ENCODE measurements at regions not wholly inside any gene's neighbourhood (a gene's known extent, or its start where the extent isn't known, plus 50 kb on each side); places are given as distances from the start of the nearest gene placed in this dataset.
A peak's percentile ranks its signal among the peaks of the same experiment; 100 is the strongest.

DNA sequence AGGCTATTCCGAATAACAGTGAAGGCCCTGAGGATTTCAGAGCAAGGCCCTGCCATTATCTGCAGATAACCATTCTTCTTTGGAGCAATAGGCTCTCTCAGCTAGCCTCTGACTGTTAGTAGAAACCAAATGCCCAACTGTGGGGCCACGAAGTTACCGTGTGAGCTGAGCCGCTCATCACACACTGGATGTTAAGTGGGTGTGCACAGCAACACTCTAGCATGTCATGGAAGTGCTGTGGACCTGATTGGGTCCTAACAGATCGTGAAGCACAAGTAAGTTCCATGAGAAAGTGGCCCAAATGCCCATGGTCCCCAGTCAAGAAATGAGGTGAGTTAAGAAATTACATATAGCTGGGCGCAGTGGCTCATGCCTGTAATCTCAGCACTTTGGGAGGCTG, 190.4 kb downstream of the ALG10 start:
- Histone ChIP-seq H3K27me3 (ENCODE audit: control insufficient read depth, insufficient read depth, low read length) (no peaks in the 10 kb centered on the region), H3K36me3 (ENCODE audit: control insufficient read depth, insufficient read depth, low read length) (no peaks in the 10 kb centered on the region), H3K4me3 (ENCODE audit: low read depth, low read length) (no peak overlapping the region)
- DNase-seq (ENCODE audit: low read depth) (no peak), FAIRE-seq (no peak)
- TF ChIP-seq, protein P1, sequence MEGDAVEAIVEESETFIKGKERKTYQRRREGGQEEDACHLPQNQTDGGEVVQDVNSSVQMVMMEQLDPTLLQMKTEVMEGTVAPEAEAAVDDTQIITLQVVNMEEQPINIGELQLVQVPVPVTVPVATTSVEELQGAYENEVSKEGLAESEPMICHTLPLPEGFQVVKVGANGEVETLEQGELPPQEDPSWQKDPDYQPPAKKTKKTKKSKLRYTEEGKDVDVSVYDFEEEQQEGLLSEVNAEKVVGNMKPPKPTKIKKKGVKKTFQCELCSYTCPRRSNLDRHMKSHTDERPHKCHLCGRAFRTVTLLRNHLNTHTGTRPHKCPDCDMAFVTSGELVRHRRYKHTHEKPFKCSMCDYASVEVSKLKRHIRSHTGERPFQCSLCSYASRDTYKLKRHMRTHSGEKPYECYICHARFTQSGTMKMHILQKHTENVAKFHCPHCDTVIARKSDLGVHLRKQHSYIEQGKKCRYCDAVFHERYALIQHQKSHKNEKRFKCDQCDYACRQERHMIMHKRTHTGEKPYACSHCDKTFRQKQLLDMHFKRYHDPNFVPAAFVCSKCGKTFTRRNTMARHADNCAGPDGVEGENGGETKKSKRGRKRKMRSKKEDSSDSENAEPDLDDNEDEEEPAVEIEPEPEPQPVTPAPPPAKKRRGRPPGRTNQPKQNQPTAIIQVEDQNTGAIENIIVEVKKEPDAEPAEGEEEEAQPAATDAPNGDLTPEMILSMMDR (IDR thresholded peaks at IDR 0.05; ENCODE audit: insufficient read depth, low read length, severe bottlenecking) = no peak

DNA sequence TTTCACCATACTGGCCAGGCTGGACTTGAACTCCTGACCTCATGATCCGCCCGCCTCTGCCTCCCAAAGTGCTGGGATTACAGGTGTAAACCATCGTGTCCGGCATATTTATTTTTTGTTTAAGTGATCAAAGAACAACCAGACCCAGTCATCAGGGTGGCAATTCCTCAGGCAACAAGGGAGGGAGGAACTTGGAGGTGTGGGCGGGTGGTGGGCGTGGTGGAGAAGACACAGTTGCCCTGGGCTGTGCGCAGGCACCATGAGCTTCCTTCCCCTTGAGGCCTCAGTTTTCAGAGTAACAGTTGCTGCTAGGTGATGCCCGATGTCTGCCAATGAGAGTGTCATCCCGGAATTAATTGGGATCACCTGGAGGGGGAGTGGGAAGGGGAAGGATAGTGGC, 191.7 kb downstream of the ALG10 start:
- no peak for DNase-seq (ENCODE audit: low read depth)
- Histone ChIP-seq H3K36me3 (ENCODE audit: control insufficient read depth, insufficient read depth, low read length) (no peaks in the 10 kb centered on the region), H3K4me3 (ENCODE audit: low read depth, low read length) (no peak overlapping the region), H3K27me3 (ENCODE audit: control insufficient read depth, insufficient read depth, low read length) (no peaks in the 10 kb centered on the region)
- peak; percentile 94 for FAIRE-seq
- TF ChIP-seq, protein P1 (IDR thresholded peaks at IDR 0.05; ENCODE audit: insufficient read depth, low read length, severe bottlenecking) = no peak

DNA sequence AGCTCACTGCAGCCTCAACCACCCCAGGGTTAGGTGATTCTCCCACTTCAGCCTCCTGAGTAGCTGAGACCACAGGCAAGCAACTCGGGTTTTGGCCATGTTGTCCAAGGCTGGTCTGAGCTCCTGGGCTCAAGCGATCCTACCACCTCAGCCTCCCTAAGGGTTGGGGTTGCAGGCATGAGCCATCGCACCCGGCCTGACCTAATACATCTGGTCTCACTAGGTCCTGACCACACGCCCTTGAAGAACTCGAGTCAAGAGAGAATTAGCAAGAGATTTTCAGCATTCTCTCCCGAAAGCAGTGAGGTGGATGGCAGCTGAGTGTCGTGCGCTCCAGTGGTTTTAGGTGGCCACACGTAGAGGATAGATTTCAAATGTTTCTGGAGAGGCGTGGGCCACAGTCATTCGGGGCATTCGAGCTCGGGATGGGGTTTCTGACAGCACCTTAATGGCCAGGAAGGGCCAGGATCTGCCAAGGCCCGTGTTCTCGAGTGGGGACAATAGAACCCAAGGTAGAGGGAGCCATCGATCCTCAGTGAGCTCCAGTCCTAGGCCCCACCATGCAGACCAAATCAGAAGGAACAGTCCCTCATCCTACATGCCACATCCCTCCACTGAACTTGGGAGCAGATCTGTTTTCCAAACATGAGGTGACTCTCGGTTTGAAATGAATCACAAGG, 193.1 kb downstream of the ALG10 start:
- peak; percentile 13 for FAIRE-seq

DNA sequence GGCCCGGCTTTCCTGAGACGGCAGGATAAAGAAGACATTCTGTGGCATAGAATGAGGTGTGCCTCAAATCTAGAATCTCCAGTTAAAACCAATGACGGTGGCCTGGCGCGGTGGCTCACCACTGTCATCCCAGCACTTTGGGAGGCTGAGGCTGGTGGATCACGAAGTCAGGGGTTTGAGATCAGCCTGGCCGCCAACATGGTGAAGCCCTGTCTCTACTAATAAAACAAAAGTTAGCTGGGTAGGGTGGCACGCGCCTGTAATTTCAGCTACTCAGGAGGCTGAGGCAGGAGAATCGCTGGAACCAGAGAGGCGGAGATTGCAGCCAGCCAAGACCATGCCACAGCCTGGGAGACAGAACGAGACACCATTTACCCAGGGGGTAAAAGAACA, 193.6 kb downstream of the ALG10 start:
- TF ChIP-seq, protein P1 (IDR thresholded peaks at IDR 0.05; ENCODE audit: insufficient read depth, low read length, severe bottlenecking) = no peak
- DNase-seq (ENCODE audit: low read depth) (no peak), FAIRE-seq (no peak)
- Histone ChIP-seq H3K36me3 (ENCODE audit: control insufficient read depth, insufficient read depth, low read length) (no peaks in the 10 kb centered on the region), H3K4me3 (ENCODE audit: low read depth, low read length) (no peak overlapping the region), H3K27me3 (ENCODE audit: control insufficient read depth, insufficient read depth, low read length) (no peaks in the 10 kb centered on the region)

More for the DNA sequence above, 193.1 kb downstream of the ALG10 start:
- Histone ChIP-seq H3K36me3 (ENCODE audit: control insufficient read depth, insufficient read depth, low read length) (no peaks in the 10 kb centered on the region), H3K4me3 (ENCODE audit: low read depth, low read length) (no peak overlapping the region), H3K27me3 (ENCODE audit: control insufficient read depth, insufficient read depth, low read length) (no peaks in the 10 kb centered on the region)
- TF ChIP-seq, protein P1 (IDR thresholded peaks at IDR 0.05; ENCODE audit: insufficient read depth, low read length, severe bottlenecking) = no peak
- no peak for DNase-seq (ENCODE audit: low read depth)

DNA sequence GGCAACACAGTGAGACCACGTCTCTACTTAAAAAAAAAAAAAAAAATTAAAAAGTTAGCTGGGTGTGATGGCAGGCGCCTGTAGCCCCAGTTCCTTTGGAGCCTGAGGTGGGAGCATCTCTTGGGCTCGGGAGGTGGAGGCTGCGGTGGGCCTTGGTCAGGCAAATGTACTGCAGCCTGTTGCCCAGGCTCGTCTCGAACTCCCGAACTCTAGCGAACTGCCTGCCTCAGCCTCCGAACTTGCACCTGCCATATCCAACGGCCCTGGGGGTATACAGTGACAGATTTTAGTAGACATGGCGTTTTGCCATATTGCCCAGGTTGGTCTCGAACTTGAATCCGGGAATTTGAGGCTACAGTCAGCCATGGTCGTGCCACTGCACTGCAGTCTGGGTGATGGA, 195.4 kb downstream of the ALG10 start:
- Histone ChIP-seq H3K4me3 (ENCODE audit: low read depth, low read length) (no peak overlapping the region), H3K36me3 (ENCODE audit: control insufficient read depth, insufficient read depth, low read length) (no peaks in the 10 kb centered on the region), H3K27me3 (ENCODE audit: control insufficient read depth, insufficient read depth, low read length) (no peaks in the 10 kb centered on the region)
- DNase-seq (ENCODE audit: low read depth) = no peak
- FAIRE-seq = no peak
- TF ChIP-seq, protein P1 (IDR thresholded peaks at IDR 0.05; ENCODE audit: insufficient read depth, low read length, severe bottlenecking) = no peak
